ENCODE measurements at regions not wholly inside any gene's neighbourhood (a gene's known extent, or its start where the extent isn't known, plus 50 kb on each side); places are given as distances from the start of the nearest gene placed in this dataset.
A peak's percentile ranks its signal among the peaks of the same experiment; 100 is the strongest.
"Not testable (repeated sequence)": the region's sequence is repeated elsewhere in the genome, so short reads cannot be mapped to it uniquely, and the experiment has no call there.

GRCh38 chr4:38367642-38368174 is 296.3 kb upstream of the KLF3 start:
- FAIRE-seq (no peak), DNase-seq (ENCODE audit: insufficient read length, low spot score) (no peak)

- DNase-seq (ENCODE audit: insufficient read length, low spot score), result no peak
- no peak for FAIRE-seq
Observed at GRCh38 chr4:38368613-38369012, 295.4 kb upstream of the KLF3 start.

GRCh38 chr4:38371391-38371851 is 292.6 kb upstream of the KLF3 start:
- no peak for DNase-seq (ENCODE audit: insufficient read length, low spot score)
- FAIRE-seq, result peak; percentile 4

- FAIRE-seq (no peak), DNase-seq (ENCODE audit: insufficient read length, low spot score) (no peak)
Observed at GRCh38 chr4:38373375-38373774, 290.6 kb upstream of the KLF3 start.

- DNase-seq (ENCODE audit: insufficient read length, low spot score) (no peak), FAIRE-seq (no peak)
Observed at GRCh38 chr4:38377195-38377594, 286.8 kb upstream of the KLF3 start.

- no peak for FAIRE-seq
- no peak for DNase-seq (ENCODE audit: insufficient read length, low spot score)
Observed at GRCh38 chr4:38378478-38378877, 285.5 kb upstream of the KLF3 start.

GRCh38 chr4:38381788-38382187 is 282.2 kb upstream of the KLF3 start:
- DNase-seq (ENCODE audit: insufficient read length, low spot score), result no peak

GRCh38 chr4:38382520-38382919 is 281.5 kb upstream of the KLF3 start:
- FAIRE-seq (no peak), DNase-seq (ENCODE audit: insufficient read length, low spot score) (no peak)

More at GRCh38 chr4:38381788-38382187, 282.2 kb upstream of the KLF3 start:
- no peak for FAIRE-seq

GRCh38 chr4:38383646-38384121 is 280.3 kb upstream of the KLF3 start:
- FAIRE-seq, result no peak
- no peak for DNase-seq (ENCODE audit: insufficient read length, low spot score)

GRCh38 chr4:38385093-38386004 is 278.6 kb upstream of the KLF3 start:
- DNase-seq (ENCODE audit: insufficient read length, low spot score) (no peak), FAIRE-seq (no peak)

GRCh38 chr4:38386005-38386551 is 277.9 kb upstream of the KLF3 start:
- DNase-seq (ENCODE audit: insufficient read length, low spot score) (no peak), FAIRE-seq (no peak)

- no peak for FAIRE-seq
- no peak for DNase-seq (ENCODE audit: insufficient read length, low spot score)
Observed at GRCh38 chr4:38386654-38387188, 277.3 kb upstream of the KLF3 start.

- FAIRE-seq (no peak), DNase-seq (ENCODE audit: insufficient read length, low spot score) (no peak)
Observed at GRCh38 chr4:38387348-38387747, 276.7 kb upstream of the KLF3 start.

- FAIRE-seq (no peak), DNase-seq (ENCODE audit: insufficient read length, low spot score) (no peak)
Observed at GRCh38 chr4:38387819-38388218, 276.2 kb upstream of the KLF3 start.

- not testable (repeated sequence) for DNase-seq (ENCODE audit: insufficient read length, low spot score); FAIRE-seq
Observed at GRCh38 chr4:38388907-38389306, 275.1 kb upstream of the KLF3 start.

- FAIRE-seq (no peak), DNase-seq (ENCODE audit: insufficient read length, low spot score) (no peak)
Observed at GRCh38 chr4:38390969-38391545, 272.9 kb upstream of the KLF3 start.

GRCh38 chr4:38392223-38392855 is 271.7 kb upstream of the KLF3 start:
- DNase-seq (ENCODE audit: insufficient read length, low spot score) (no peak), FAIRE-seq (no peak)

- no peak for FAIRE-seq
- DNase-seq (ENCODE audit: insufficient read length, low spot score), result no peak
Observed at GRCh38 chr4:38396091-38396490, 267.9 kb upstream of the KLF3 start.

- DNase-seq (ENCODE audit: insufficient read length, low spot score) (no peak), FAIRE-seq (no peak)
Observed at GRCh38 chr4:38396845-38397547, 267.0 kb upstream of the KLF3 start.

- DNase-seq (ENCODE audit: insufficient read length, low spot score), result no peak
- FAIRE-seq, result no peak
Observed at GRCh38 chr4:38400946-38401345, 263.1 kb upstream of the KLF3 start.
